ENCODE measurements at regions not wholly inside any gene's neighbourhood (a gene's known extent, or its start where the extent isn't known, plus 50 kb on each side); places are given as distances from the start of the nearest gene placed in this dataset.
"Not testable (repeated sequence)": the region's sequence is repeated elsewhere in the genome, so short reads cannot be mapped to it uniquely, and the experiment has no call there.

DNA sequence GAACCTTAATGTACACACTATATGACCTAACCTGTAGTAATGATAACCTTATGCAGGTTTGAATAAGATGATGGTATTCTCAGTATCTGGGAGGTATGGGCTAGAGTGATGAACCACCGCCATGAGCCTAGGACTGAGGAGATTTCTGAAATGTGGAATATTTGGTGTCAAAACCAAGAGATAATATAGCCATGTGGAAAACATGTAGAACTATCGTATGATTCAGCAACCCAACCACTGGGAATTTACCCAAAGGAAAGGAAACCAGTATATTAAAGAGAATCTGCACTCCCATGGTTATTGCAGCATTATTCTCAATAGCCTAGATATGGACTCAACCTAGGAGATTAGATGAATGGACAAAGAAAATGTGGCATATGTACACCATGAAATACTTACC lies 271.7 kb upstream of the BTG1 start:
- DNase-seq: no peak

DNA sequence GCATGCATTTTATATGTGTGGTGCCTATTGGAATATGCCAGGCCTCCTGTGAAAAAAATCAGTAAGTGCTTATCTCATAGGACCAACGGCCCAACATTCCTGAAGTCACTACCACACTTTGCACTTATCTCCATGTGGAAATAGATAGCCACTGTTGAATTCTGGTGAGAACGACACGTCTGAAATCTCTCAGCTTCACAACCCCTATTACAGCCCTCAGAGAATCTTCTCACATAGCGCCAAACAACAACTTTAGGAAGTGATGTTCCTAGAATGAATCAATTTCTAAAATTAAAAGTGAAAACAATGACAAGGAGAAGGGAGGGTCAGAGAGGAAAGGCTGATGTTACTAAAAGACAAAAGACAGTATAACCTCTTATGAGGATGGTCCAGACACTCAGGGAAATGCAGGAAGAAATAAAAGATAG lies 270.8 kb upstream of the BTG1 start:
- DNase-seq: no peak

DNA sequence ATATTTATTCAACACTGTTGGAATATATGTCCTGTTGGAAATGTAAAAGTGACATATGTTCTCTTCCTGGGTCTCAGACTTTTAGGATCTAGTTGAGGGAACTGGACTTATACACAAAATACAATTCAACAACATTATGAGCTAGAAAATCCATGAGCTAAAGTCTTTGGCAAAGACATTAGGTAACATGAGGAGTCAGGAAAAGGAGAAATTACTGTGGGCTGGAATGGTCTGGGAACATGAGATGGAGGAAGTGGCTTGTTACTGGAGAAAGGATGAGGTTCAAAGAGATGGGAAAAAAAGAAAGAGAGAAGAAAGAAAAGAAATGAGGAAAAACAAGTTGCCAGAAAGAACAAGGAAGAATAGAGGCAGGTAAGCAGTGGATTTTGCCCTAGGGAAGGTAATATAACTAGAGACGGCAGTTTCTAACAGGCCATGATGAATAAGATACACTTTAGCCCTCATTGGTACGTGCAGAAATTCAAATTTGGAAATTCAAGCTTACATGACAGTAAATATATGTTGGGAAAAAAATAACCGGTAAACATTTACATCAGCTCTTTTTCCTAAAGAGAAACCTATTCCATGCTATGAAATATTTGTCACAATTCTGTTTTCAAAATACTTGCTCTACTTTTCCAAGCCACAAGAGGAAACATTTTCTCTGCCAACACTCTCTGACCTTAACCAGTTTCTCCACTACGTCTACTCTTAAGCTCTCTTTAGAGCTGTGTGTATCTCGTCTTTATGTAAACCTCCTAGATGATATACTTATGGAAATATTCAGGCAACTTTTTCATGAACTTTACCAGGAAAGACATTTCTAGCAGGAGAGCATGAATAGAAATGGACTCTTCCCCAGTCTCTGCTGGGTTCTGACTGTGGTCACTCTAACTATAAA lies 268.8 kb upstream of the BTG1 start:
- no peak for DNase-seq

DNA sequence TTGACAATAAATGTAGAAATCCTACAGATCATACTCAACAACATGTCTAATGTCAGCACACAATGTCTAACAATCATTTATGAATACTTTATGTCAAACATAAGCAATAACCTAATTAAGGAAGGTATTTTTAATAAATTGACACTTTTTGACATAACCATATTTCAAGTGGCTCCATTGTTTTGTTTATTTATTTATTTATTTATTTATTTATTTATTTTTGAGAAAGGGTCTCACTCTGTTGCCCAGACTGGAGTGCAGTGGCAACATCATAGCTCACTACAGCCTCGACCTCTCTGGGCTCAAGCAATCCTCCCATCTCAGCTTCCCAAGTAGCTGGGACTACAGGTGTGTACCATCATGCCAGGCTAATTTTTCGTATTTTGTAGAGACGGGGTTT lies 267.6 kb upstream of the BTG1 start:
- DNase-seq: no peak

DNA sequence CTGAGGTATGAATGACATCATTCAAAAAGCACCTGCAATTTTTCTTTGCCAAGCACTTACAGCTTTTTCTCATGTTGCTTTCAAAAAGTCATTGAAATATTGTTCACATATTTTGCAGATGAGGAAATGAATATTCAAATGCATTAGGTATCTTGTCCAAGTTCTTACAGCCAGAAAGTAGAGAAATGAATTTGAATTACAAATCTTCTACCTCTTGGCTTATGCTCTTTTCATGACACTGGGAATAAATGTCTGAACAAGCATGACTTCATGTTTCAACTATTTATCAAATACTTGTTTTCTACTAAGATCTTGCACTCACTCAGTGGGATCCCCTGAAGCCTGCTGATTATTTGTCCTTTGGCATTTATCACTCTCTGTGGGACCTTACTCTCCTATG lies 267.2 kb upstream of the BTG1 start:
- no peak for DNase-seq

DNA sequence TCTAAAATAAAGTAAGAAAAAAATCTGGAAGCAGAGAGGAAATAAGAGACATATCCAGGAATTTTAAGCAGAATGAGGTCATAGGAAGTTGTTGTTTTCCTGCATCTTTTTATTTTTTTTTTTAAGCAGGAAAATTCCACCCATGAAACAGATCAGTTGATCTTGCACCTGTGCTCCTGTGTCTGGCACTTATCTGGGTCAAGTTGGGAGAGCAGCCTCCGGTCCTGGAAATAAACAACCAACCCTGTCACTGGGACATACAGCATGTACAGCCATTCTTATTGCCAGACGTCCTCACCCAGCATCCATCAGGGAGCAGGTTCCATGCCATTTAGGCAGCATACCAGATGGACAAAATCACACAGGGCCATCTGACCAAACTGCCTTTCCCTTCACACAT lies 266.0 kb upstream of the BTG1 start:
- no peak for DNase-seq

DNA sequence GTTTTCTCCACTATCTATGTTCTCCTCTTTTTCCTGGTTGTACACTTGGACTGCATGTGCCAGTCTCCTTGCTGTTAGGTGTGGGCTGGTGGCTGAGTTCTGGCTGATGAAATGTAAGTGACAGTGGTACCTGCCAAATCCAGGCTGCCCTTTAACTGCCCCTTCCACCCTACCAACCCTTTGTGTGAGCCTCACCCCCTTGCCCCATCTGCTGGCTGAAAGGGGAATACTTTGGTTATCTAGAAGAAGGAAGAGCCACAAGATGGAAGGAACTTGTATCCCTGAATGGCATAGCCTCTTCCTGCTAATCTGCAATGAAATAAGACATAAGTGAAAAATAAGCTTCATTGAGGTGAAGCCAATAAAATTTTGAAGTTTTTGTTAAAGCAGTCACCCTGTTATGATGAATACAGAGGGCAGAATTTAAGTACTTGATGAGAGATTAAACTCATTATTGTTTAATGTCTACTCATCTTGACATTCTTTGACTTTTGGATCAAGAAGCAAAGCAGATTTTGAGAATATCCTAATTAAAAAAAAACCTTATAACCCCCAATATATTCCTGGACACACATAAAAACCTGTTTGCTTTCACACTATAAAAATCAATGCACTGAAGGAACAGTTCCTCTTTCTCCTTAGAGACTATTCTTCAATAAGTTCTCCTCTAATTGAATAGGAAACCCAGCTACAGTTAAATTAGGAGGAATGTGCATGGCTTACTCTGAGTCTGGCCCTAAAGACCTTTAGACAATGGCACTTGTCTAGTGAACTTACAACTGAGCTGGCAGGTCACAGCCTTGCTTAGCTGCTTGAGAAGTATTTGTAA lies 262.6 kb upstream of the BTG1 start:
- DNase-seq: no peak

DNA sequence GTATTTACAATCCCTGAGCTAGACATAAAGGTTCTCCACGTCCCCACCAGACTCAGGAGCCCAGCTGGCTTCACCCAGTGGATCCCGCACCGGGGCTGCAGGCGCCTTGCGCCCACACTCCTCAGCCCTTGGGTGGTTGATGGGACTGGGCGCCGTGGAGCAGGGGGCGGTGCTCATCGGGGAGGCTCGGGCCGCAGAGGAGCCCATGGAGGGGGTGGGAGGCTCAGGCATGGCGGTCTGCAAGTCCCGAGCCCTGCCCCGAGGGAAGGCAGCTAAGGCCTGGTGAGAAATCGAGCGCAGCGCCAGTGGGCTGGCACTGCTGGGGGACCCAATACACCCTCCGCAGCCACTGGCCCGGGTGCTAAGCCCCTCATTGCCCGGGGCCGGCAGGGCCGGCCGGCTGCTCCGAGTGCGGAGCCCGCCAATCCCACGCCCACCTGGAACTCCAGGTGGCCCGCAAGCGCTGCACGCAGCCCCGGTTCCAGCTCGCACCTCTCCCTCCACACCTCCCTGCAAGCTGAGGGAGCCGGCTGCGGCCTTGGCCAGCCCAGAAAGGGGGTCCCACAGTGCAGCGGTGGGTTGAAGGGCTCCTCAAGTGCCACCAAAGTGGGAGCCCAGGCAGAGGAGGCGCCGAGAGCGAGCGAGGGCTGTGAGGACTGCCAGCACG lies 260.9 kb upstream of the BTG1 start:
- DNase-seq: not testable (repeated sequence)

DNA sequence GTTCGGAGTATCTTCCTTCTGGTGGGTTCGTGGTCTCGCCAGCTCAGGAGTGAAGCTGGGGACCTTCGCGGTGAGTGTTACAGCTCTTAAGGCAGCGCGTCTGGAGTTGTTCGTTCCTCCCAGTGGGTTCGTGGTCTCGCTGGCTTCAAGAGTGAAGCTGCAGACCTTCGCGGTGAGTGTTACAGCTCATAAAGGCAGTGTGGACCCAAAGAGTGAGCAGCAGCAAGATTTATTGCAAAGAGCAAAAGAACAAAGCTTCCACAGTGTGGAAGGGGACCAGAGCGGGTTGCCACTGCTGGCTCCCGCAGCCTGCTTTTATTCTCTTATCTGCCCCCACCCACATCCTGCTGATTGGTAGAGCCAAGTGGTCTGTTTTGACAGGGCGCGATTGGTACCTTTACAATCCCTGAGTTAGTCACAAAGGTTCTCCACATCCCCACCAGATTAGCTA lies 260.2 kb upstream of the BTG1 start:
- DNase-seq: not testable (repeated sequence)

DNA sequence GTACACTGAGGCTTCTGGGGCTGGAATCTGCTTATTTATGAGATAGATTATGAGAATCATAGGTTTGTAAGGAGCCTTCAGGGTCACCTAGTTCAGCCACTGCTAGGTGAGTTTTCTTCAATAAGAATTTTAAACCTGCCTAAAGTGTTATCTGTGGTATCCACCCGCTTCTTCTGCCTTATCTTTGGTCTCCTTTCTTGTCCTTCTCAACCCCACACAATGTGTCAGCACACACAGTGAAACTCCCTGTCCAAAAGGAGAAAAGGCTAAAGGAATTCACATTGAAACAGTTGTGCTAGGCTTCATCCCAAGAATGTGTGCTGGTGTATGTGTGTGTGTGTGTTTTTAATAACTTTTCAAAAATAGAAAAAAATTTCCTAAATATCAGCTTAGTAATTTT lies 259.3 kb upstream of the BTG1 start:
- no peak for DNase-seq

DNA sequence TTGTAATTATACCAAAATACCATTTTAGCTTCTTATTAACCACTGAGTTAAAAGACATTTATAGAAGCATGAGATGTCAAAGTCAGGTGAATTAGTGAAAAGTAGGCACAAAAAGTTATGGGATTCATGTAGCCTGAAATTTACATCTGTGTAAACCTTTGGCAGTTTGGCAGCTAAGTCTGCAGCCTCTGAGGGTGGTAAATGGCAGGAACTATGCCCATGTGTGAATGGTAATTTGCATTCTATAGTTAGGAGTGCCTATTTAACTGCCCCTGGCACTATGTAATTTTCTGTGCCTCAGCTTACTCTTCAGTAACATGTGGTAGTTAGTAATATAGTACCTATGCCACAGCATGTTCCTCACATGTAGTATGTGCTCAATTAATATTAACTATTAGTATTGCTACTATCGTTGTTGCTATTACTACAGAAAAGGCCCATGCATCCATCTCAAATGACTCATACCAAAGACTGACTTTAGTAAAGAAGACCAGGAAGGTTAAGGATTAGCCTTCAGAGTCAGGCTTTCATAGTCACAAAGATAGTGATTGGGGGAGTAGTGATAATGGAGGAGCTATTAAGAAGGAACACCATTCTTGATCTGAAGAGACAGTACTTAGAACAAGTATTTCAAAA lies 258.7 kb upstream of the BTG1 start:
- no peak for DNase-seq

DNA sequence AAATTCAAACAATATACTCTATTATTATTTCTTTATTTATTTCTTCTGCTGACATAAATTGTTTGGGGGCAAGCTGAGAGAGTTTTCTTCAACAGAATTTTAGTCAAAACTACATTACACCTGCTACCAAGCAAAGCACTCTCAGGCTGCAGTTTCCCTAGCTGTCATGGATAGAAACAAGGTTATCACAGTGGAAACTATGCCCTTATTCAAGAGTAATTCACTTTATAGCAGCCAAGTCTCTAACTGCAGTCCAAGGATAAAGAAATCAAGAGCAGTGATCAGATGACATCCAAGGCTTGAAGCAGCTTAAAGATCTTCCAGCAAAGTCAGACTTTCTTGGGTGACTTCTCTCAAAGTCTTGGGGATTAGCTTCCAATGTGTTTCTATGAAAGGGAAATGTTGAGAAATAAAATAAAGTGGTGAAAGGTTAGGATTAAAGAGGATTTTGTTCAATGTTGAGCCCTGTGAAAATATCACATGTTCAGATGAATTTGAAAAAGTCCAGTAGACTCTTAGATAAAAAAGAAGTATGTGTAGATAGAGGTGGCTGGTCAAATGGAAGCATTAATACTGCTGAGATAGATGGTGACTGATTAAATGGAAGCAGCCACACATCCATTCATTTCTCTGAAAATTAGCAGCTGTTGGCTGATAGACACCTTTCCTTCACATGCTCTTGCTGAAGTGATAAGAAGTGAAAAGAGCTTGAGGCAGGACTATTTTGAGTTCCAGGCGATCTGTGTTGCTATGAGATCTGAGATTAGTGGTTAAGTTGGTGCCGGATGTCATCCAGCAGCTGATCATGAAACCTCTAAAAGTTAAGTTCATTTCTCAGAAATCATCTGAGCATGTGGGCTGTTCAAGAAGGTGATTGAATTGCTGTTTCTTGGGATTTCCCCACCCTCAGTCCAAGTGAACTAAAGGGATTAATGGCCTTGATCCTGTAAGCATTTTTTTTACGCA lies 257.8 kb upstream of the BTG1 start:
- no peak for DNase-seq

DNA sequence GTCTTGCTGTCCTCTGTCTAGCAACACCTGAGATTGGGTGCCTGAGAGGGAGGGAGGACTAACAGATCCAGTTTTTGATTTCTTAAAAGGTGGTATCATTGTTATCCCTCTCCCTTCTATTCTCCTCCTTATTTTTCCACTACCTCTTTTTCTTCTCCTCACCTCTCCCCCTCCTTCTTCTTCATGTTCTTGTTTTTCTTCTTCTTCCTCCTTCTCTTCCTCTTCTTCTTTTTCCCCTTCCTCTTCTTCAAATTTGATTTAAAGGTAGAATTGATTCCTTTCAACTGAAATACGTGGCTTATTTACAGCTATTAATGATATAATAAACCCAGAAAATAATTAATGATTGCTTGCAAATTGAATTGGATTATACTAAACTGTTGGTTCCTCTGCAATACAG lies 256.8 kb upstream of the BTG1 start:
- DNase-seq: no peak

DNA sequence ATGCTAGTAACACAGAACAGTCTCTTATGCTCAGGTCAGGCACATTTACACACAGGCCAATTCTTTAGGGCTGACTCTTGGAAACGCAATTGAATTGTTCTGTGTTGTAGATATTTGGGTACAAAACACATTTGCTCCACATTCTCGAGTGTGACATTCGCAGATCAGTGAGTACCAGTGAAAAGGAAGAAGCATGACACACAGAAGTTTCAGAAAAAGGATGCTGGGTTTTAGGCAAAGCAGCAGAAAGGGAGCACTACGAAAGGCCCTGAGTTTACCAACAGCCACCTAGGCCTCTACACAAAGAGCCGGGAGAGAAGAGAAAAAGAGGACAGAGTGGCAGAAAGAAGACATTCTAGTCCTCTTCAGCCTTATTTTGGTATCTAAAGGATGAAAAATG lies 254.4 kb upstream of the BTG1 start:
- no peak for DNase-seq

DNA sequence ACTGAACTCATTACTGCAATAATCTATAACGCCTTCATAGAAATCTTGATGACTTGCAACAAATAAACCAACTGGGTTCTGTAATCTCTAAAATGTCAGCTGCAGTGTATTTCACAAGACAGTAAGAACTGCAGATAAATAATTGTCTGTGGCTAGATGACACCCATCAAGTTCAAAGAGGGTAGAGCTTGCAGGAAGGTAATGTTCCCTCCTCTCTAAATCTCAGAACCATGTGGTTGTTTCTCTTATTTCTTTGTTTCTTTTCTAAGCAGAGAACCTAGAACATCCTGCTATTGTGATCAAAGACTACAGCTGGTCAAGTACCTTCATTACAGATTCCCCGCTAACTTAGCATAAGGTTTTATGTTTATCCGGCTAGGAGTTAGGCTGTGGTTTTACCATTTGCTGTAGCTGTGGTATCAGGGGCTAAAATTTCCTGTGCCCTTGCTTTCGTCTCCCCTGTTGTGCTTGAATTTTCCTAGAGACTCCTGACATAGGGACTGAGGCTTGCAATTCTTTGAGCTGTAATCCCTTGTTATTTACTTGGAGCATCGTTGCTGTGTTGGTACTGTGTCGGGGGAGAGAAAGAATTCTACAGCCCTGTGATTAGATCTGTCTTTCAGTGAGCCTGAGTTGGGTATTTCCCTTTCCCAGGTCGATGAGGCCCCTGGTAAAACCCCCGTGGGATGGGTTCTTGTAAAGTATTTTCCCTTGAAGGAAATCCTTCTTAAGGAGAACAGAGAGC lies 253.1 kb upstream of the BTG1 start:
- DNase-seq: no peak

DNA sequence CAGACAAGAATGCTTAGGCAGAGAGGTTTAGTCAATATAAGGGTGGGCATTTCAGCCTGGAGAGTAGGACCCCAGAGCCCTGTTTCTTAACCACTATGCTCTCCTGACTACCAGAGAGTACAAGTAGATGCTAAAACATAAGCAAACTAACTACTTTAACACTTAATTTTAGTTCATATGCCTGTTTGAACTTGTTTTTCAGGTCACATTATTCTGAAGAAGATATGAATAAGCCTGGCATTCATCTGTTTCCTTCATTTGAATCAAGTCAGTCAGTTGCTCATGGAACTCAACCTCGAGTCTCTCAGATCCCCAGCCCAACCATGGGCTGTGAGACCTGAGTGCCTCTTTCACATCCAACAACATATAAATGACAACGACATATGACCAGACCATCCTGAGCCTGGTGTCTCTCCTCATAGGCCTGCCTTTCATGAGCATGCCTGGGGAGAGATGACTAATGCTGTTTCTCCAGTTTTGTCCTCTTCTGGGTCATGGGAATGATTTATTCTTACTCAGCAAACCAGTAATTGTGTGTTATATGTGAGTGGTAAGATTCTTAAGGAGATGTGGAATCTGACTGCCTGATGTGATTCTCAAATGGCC lies 251.1 kb upstream of the BTG1 start:
- DNase-seq: no peak

DNA sequence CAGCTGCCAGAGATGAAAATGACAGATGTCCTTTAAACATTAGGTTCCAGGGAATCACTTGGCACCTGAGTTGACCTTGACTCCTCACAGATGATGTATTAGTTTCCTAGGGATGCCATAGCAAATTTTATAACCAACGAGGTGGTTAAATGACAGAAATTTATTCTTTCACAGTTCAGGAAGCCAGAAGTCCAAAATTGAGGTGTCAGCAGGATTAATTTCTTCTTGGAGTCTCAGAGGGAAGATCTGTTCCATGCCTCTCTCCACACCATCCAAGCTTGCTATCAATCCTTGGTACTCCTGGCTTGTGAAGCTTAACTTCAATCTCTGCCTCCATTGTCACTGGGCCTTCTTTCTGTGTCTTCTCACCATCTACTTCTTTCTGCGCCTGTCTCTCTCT lies 249.7 kb upstream of the BTG1 start:
- no peak for DNase-seq

DNA sequence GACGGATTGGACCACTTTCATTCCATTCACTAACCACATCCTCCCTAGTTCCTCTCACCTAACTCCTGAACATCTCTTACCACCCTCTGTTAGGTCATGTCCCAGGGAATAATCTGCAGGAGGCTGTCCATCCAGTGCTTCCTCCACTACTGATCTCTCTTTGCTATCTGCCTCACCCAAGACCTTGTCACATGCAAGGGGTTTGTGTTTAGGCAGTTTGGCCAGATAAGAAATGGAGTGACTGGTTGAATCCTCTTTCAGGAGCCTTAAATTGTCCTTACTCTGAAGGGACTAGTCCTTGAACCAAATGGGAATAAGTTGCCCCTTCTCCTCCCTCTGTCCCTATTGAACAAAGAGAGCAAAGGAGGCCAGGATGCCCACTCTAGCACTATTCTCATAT lies 249.2 kb upstream of the BTG1 start:
- DNase-seq: no peak

DNA sequence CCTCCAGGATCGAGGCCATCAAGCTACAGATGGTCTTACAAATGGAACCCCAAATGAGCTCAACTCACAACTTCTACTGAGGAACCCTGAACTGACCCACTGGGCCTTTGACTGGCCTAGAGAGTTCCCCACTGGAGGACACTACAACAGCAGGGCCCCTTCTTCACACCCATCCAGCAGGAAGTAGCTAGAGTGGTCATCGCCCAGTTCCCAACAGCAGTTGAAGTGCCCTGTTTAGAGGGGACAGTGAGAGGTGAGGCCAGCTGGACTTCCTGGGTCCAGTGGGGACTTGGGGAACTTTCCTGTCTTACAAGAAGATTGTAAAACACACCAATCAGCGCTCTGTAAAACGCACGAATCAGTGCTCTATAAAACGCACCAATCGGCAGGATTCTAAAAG lies 247.9 kb upstream of the BTG1 start:
- DNase-seq: no peak

DNA sequence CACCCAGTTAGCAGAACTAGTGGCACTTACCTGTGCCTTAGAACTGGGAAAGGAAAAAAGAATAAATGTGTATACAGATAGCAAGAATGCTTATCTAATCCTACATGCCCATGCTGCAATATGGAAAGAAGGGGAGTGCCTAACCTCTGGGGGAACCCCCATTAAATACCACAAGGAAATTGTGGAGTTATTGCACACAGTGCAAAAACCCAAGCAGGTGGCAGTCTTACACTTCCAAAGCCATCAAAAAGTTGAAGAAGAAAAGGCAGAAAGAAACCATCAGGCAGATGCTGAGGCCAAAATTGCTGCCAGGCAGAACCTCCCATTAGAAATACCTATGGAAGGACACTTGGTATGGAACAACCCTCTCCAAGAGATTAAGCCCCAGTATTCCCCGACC lies 246.1 kb upstream of the BTG1 start:
- DNase-seq: not testable (repeated sequence)

DNA sequence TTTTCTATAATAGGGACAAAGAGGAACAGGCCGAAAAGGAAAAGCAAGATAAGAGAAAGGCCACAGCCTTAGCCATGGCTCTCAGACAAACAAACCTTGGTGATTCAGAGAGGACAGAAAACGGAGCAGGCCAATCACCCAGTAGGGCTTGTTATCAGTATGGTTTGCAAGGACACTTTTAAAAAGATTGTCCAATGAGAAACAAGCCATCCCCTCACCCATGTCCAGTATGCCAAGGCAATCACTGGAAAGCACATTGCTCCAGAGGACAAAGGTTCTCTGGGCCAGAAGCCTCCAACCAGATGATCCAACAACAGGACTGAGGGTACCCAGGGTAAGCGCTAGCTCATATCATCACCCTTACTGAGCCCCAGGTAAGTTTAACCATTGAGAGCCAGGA lies 243.8 kb upstream of the BTG1 start:
- no peak for DNase-seq
